ENCODE measurements at regions not wholly inside any gene's neighbourhood (a gene's known extent, or its start where the extent isn't known, plus 50 kb on each side); places are given as distances from the start of the nearest gene placed in this dataset.

- no peak for TF ChIP-seq CTCF (conservative IDR thresholded peaks at IDR 0.05; ENCODE audit: low read length)
- no peak for TF ChIP-seq EZH2phosphoT487 (IDR thresholded peaks at IDR 0.05; ENCODE audit: borderline replicate concordance)
Measured at GRCh38 chr2:234853729-234854128, 98.1 kb upstream of the SH3BP4 start.

Data from Loucy (cell line).